PC-3 (cell line): ENCODE measurements at regions not wholly inside any gene's neighbourhood (a gene's known extent, or its start where the extent isn't known, plus 50 kb on each side); places are given as distances from the start of the nearest gene placed in this dataset.

ENCODE experiments used
- EZH2 ChIP-seq: fragments of 300-600 bp; sonication (generic); IDR thresholded peaks from one replicate; pipeline ENCODE4 v1.6.1; 2017; ENCODE audit warnings: antibody characterized with exemption, mild to moderate bottlenecking, low read length; ENCODE audit not compliant: unreplicated experiment
- EZH2phosphoT487 ChIP-seq: fragments of 300-600 bp; sonication (generic); IDR thresholded peaks from 2 replicates; pipeline ENCODE4 v1.6.1; 2018; ENCODE audit warnings: mild to moderate bottlenecking, antibody characterized with exemption, low read length, borderline replicate concordance
- TF ChIP-seq, protein P1 (sequence below): fragments of 300-600 bp; sonication (generic); conservative IDR thresholded peaks from 2 replicates; pipeline ENCODE4 v1.5.1; 2017; ENCODE audit warnings: antibody characterized with exemption, low read depth, mild to moderate bottlenecking, low read length

DNA sequence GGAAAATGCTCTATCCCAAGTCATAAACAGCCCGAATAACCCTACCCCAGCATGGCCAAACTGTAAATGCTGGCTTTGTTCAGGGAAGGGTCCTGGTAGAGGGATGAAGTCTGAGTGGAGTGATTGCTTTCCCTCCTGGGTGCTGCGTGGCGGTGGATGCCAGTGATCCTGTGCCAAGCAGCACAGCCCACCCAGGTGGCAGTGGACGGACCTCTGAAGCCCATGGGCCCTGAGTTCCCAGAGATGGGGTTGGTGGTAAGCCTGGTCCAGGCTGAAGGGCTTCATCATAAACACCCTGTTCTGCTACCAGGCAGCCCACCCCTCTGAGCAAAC is 69.3 kb upstream of the ITGA11 start:
- TF ChIP-seq, protein P1, sequence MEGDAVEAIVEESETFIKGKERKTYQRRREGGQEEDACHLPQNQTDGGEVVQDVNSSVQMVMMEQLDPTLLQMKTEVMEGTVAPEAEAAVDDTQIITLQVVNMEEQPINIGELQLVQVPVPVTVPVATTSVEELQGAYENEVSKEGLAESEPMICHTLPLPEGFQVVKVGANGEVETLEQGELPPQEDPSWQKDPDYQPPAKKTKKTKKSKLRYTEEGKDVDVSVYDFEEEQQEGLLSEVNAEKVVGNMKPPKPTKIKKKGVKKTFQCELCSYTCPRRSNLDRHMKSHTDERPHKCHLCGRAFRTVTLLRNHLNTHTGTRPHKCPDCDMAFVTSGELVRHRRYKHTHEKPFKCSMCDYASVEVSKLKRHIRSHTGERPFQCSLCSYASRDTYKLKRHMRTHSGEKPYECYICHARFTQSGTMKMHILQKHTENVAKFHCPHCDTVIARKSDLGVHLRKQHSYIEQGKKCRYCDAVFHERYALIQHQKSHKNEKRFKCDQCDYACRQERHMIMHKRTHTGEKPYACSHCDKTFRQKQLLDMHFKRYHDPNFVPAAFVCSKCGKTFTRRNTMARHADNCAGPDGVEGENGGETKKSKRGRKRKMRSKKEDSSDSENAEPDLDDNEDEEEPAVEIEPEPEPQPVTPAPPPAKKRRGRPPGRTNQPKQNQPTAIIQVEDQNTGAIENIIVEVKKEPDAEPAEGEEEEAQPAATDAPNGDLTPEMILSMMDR = no peak
- TF ChIP-seq EZH2phosphoT487 (no peak), EZH2 (no peak)
